ENCODE measurements at regions not wholly inside any gene's neighbourhood (a gene's known extent, or its start where the extent isn't known, plus 50 kb on each side); places are given as distances from the start of the nearest gene placed in this dataset.
A peak's percentile ranks its signal among the peaks of the same experiment; 100 is the strongest.

DNA sequence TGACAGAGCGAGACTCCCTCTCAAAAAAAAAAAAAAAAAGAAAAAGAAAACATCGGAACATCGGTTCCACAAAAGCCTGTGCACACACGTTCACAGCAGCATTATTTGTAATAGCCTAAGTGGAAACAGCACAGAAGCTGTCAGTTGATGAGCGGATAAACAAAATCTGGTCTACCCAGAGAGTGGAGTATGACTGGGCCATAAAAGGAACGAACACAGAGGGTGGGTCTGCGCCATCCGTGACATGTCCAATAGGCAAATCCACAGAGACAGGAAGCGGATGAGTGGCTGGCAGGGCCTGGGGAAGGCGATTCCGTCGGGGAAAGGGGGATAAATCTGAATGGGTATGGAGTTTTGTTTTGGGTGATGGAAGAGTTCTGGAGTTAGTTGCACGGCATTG is 212.2 kb upstream of the CIBAR2 start:
- no peak for DNase-seq (ENCODE audit: low read depth, low spot score)
- no peak overlapping the region for H3K9ac ChIP-seq (ENCODE audit: insufficient read length)
- no peak overlapping the region for H3K27ac ChIP-seq
- H3K9me3 ChIP-seq (ENCODE audit: low read depth, low read length), result no peaks in the 10 kb centered on the region
- H3K36me3 ChIP-seq (ENCODE audit: insufficient read depth, low read length), result no peaks in the 10 kb centered on the region
- TF ChIP-seq POLR2AphosphoS5 (IDR thresholded peaks at IDR 0.05; ENCODE audit: borderline replicate concordance, low read depth, low read length) (no peak), FOXP2 (optimal IDR thresholded peaks at IDR 0.05; ENCODE audit: control extremely low read depth, extremely low read length, insufficient read depth) (no peak), EZH2 (IDR thresholded peaks at IDR 0.05) (no peak)
- no peak overlapping the region for H3K4me3 ChIP-seq

DNA sequence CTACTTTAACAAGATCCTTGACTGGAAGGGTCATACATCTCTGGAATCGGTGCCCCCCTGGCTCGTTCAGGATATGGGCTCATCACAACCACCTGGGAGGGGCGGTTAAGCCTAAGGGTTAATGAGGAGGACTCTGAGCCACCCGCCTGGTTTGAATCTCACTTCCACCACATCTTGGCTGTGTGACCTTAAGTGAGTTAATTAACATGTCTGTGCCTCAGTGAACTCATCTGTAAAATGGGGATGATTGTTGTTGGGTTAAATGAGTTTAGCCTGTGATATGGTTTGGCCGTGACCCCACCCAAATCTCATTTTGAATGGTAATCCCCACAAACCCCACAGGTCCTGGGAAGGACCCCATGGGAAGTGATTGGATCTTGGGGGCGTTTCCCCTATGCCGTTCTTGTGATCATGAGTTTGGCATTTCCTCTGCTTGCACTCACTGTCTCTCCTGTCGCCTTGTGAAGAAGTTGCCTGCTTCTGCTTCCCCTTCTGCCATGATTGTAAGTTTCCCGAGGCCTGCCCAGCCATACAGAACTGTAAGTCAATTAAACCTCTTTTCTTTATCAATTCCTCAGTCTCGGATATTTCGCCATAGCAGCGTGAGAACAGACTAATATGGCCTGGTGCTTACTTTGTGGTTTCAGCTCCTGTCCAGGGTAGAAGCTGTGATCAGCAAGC is 214.0 kb upstream of the CIBAR2 start:
- no peak for DNase-seq (ENCODE audit: low read depth, low spot score)
- Histone ChIP-seq H3K9me3 (ENCODE audit: low read depth, low read length) (no peaks in the 10 kb centered on the region), H3K36me3 (ENCODE audit: insufficient read depth, low read length) (no peaks in the 10 kb centered on the region), H3K4me3 (no peak overlapping the region), H3K9ac (ENCODE audit: insufficient read length) (no peak overlapping the region), H3K27ac (no peak overlapping the region; the same call in 1 of the 2 replicates)
- TF ChIP-seq EZH2 (IDR thresholded peaks at IDR 0.05) (no peak), FOXP2 (optimal IDR thresholded peaks at IDR 0.05; ENCODE audit: control extremely low read depth, extremely low read length, insufficient read depth) (no peak), POLR2AphosphoS5 (IDR thresholded peaks at IDR 0.05; ENCODE audit: borderline replicate concordance, low read depth, low read length) (no peak)

DNA sequence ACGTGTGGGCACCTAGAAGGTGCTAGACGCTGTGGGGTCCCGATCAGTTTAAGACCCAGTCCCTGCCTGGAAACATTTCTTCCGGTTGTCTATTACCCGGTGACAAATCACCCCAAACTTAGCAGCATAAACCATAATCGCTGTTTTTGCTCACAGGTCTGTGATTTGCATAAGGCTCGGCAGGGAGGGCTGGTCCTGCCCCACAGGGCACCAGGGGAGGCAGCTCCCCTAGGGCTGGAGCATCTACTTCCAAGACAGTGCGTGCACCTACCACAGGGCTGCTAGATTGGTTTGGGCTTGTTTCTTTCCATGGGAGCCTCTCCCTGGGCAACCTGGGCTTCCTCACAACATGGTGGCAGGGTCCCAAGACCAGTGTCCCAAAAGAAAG is 214.5 kb upstream of the CIBAR2 start:
- Histone ChIP-seq H3K4me3 (no peak overlapping the region), H3K27ac (no peak overlapping the region; the same call in 1 of the 2 replicates), H3K36me3 (ENCODE audit: insufficient read depth, low read length) (no peaks in the 10 kb centered on the region), H3K9ac (ENCODE audit: insufficient read length) (no peak overlapping the region), H3K9me3 (ENCODE audit: low read depth, low read length) (no peaks in the 10 kb centered on the region)
- TF ChIP-seq EZH2 (IDR thresholded peaks at IDR 0.05) (no peak), FOXP2 (optimal IDR thresholded peaks at IDR 0.05; ENCODE audit: control extremely low read depth, extremely low read length, insufficient read depth) (no peak), POLR2AphosphoS5 (IDR thresholded peaks at IDR 0.05; ENCODE audit: borderline replicate concordance, low read depth, low read length) (no peak)
- no peak for DNase-seq (ENCODE audit: low read depth, low spot score)

DNA sequence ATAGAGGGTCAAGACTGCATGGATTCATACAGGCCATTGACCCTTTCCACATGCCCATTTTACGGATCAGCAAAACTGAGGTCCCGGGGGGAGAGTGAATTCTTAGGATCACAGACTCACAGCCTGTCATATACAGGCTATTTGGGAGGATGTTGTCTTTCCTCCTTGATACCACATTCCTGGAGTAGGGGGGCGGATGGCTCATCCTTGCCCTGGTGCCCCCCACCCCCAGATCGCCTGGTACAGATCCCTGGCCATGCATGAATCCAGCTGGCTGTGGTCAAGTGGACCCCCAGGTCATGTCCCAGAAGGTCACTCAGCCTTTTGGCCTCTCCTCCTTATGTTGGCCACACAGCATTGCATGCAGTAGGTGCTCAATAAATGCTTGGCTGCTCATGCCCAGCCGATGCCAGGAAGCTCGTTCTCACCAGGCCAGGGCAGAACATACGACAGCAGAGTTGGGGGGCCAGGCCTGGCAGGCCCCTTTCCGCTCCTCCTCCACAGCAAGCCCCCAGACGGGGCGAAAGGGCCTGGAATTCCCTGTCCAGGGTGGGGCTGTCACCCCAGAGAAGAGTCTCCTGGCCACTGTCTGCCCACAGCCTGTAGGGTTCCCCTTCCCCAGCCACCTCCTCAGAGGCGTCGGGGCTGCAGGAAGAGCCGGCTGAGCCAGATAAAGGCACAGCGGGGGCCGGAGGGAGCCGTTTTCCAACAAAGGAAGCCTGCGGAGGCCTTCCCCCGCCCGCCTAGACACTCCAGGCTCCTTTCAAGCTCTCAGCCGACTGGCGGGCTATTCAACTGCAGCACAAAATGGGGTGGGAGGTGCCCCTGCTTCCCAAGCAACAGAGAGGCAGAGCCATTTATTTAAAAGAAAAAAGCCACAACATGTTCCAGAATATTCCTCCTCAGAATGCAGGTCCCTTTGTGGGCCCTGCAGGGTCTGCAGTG is 215.7 kb upstream of the CIBAR2 start:
- Histone ChIP-seq H3K27ac (peak overlapping the region; percentile 73), H3K9ac (ENCODE audit: insufficient read length) (no peak overlapping the region), H3K9me3 (ENCODE audit: low read depth, low read length) (no peaks in the 10 kb centered on the region), H3K4me3 (peak overlapping the region; percentile 57), H3K36me3 (ENCODE audit: insufficient read depth, low read length) (no peaks in the 10 kb centered on the region)
- peak; percentile 20 for DNase-seq (ENCODE audit: low read depth, low spot score)
- TF ChIP-seq FOXP2 (optimal IDR thresholded peaks at IDR 0.05; ENCODE audit: control extremely low read depth, extremely low read length, insufficient read depth) (no peak), POLR2AphosphoS5 (IDR thresholded peaks at IDR 0.05; ENCODE audit: borderline replicate concordance, low read depth, low read length) (no peak)

DNA sequence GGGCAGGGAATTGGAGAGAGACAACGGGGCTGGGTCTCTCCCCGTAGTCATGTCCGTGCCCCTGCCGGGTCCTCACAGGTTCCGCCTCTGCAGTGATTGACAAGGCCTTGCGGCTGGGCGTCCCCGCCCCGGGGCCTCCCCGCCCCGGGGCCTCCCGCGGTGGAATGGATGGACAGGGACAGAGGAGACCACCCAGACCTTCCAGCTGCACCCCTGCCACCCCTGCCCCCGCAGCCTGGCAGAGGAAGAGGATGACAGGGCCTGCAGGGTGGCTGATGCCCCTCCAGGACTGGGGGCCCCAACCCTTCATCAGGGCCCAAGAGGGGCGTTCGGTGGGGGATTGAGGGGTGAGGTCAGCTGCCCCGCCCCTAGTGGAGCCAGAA is 216.4 kb upstream of the CIBAR2 start:
- Histone ChIP-seq H3K36me3 (ENCODE audit: insufficient read depth, low read length) (no peaks in the 10 kb centered on the region), H3K9me3 (ENCODE audit: low read depth, low read length) (no peaks in the 10 kb centered on the region), H3K27ac (peak overlapping the region; percentile 73; the same call in 1 of the 2 replicates), H3K9ac (ENCODE audit: insufficient read length) (no peak overlapping the region), H3K4me3 (peak overlapping the region; percentile 57)
- TF ChIP-seq FOXP2 (optimal IDR thresholded peaks at IDR 0.05; ENCODE audit: control extremely low read depth, extremely low read length, insufficient read depth) (no peak), EZH2 (IDR thresholded peaks at IDR 0.05) (no peak), POLR2AphosphoS5 (IDR thresholded peaks at IDR 0.05; ENCODE audit: borderline replicate concordance, low read depth, low read length) (no peak)
- no peak for DNase-seq (ENCODE audit: low read depth, low spot score)

DNA sequence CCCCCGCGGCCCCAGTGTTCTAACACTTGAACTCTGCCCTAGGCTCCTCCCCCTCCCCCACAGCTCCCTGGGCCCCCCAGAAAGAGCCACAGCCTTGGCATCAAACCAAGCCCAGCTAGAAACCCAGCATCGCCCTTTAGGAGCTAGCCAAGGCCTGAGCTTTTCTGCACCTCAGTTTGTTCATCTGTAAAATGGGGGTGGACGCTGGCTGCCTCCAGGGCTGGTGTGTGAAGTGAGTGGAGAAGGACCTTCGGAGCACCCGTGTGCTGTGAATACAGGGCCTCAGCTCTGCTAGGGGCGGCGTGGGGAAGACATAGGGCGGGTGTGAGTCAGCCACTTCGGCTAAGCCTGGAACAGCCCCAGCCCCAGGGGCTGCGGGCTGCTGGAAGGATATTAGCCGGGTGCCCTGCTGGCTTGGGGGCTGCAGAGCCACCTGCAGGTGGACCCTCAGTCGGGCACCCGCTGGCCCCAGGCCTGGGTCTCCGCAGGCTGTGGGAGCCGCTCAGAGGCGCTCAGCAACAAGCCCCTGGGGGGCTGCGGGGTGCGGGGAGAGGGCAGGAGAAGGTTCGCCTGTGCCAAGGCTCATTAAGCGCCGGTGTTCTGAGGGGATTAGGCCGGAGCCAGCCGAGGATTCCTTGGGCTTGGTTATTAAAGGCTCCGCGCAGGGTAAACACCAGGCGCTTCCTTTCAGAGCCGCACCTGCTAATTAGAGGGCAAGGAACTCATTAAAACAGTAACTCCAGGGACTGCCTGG is 217.0 kb upstream of the CIBAR2 start:
- Histone ChIP-seq H3K27ac (no peak overlapping the region), H3K9ac (ENCODE audit: insufficient read length) (no peak overlapping the region), H3K9me3 (ENCODE audit: low read depth, low read length) (no peaks in the 10 kb centered on the region), H3K36me3 (ENCODE audit: insufficient read depth, low read length) (no peaks in the 10 kb centered on the region), H3K4me3 (peak overlapping the region; percentile 57; the same call in 1 of the 2 replicates)
- TF ChIP-seq FOXP2 (optimal IDR thresholded peaks at IDR 0.05; ENCODE audit: control extremely low read depth, extremely low read length, insufficient read depth) (no peak), POLR2AphosphoS5 (IDR thresholded peaks at IDR 0.05; ENCODE audit: borderline replicate concordance, low read depth, low read length) (no peak)
- DNase-seq (ENCODE audit: low read depth, low spot score), result no peak

DNA sequence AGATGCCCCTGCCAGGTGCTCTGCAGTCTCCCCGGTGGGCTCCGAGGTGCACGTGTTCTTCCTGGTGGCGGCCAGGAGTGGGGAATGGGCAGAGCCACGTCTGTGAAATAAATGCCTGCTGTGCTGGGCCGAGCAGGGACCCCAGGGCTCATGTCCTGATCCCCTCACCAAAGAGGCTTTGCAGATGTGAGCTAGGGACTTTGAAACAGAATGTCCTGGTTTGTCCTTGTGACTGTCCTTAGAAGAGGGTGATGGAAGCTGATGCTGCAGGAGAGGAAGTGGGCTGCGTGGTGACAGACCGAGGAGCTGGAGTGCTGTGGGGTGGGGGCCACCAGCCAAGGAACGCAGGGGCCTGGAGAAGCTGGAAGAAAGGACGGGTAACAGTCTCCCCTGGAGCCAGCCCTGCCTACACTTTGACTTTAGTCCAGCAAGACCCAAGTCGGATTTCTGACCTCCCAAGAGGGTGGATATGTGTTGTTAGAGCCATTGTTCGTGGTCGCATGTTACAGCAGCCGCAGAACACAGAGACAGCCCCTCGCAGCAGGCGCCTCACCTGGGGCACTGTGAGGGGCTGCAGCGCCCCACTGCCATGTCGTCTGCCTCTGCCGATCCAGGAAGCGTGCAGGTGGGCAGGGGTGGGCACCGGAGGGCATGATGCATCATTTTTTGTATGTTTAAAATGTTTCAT is 217.9 kb upstream of the CIBAR2 start:
- Histone ChIP-seq H3K9ac (ENCODE audit: insufficient read length) (no peak overlapping the region), H3K36me3 (ENCODE audit: insufficient read depth, low read length) (no peaks in the 10 kb centered on the region), H3K27ac (peak overlapping the region; percentile 50; the same call in 1 of the 2 replicates), H3K4me3 (no peak overlapping the region), H3K9me3 (ENCODE audit: low read depth, low read length) (no peaks in the 10 kb centered on the region)
- DNase-seq (ENCODE audit: low read depth, low spot score), result no peak
- TF ChIP-seq POLR2AphosphoS5 (IDR thresholded peaks at IDR 0.05; ENCODE audit: borderline replicate concordance, low read depth, low read length) (no peak), EZH2 (IDR thresholded peaks at IDR 0.05) (no peak), FOXP2 (optimal IDR thresholded peaks at IDR 0.05; ENCODE audit: control extremely low read depth, extremely low read length, insufficient read depth) (no peak)
